ENCODE measurements at regions not wholly inside any gene's neighbourhood (a gene's known extent, or its start where the extent isn't known, plus 50 kb on each side); places are given as distances from the start of the nearest gene placed in this dataset.
"Not testable (repeated sequence)": the region's sequence is repeated elsewhere in the genome, so short reads cannot be mapped to it uniquely, and the experiment has no call there.

GRCh38 chr6:135707426-135707825, 144.1 kb upstream of the PDE7B start:
- no peak for DNase-seq (ENCODE audit: low read depth, low spot score)

DNA sequence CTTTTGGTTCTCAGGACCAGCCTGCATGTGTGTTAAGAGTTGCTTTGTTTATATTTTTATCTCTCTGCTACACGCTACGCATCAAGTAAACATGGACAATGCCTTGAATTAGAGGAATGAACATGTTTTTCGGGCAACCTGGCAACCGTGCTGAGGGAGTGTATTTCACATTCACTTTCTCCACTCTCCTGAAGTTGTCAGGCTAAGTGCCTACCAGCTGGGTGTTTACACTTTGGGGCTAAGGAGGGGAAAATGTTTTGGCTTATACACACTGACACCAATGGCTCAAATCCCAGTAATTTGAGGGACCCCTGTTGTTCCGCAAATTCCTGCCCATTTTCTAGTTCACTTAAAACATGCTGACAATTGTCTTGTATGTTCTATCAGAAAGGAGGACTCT, 141.5 kb upstream of the PDE7B start:
- no peak for DNase-seq (ENCODE audit: low read depth, low spot score)

- DNase-seq (ENCODE audit: low read depth, low spot score) = no peak
Observed at GRCh38 chr6:135722190-135722589, 129.3 kb upstream of the PDE7B start.

GRCh38 chr6:135722679-135723078, 128.8 kb upstream of the PDE7B start:
- DNase-seq (ENCODE audit: low read depth, low spot score) = peak; percentile 86

DNA sequence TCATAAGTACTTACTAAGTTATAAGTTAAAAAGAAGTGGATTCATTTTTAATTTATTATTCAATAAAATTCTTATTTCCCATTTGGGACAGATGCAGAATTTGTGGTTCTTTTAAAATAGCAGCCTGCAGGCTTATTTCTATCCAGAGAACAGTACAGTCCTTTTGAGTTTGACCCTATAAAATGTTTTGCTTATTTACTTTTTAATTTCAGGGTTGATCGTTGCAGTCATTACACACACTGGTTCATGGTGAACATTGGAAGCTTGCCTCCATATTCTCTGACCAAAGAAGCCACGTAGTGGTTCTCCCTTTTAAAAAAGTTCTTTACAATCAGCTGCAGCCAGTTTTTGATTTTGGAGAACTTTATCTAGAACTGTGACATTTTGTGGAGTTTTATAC, 122.9 kb upstream of the PDE7B start:
- no peak for DNase-seq (ENCODE audit: low read depth, low spot score)

GRCh38 chr6:135731116-135731515, 120.4 kb upstream of the PDE7B start:
- DNase-seq (ENCODE audit: low read depth, low spot score) = no peak

- not testable (repeated sequence) for DNase-seq (ENCODE audit: low read depth, low spot score)
Observed at GRCh38 chr6:135736351-135736750, 115.2 kb upstream of the PDE7B start.

GRCh38 chr6:135738636-135739035, 112.9 kb upstream of the PDE7B start:
- DNase-seq (ENCODE audit: low read depth, low spot score) = peak; percentile 17

DNA sequence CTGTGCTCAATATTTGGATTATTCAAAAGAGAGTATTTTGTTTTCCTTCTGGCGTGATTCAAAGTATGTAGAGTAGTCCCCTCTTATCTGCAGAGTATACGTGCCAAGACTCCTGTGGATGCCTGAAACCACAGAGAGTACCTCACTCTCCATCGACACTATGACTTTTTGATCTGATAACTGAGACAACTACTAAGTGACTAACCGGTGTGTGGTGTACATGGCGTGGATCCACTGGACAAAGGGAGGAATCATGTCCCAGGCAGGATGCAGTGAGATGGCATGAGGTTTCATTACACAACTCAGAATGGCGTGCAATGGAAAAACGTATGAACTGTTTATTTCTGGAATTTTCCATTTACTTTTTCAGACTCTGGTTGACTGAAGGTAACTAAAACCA, 112.2 kb upstream of the PDE7B start:
- peak; percentile 87 for DNase-seq (ENCODE audit: low read depth, low spot score)

GRCh38 chr6:135740580-135740979, 110.9 kb upstream of the PDE7B start:
- DNase-seq (ENCODE audit: low read depth, low spot score) = no peak

- no peak for DNase-seq (ENCODE audit: low read depth, low spot score)
Observed at GRCh38 chr6:135743476-135743875, 108.0 kb upstream of the PDE7B start.

DNA sequence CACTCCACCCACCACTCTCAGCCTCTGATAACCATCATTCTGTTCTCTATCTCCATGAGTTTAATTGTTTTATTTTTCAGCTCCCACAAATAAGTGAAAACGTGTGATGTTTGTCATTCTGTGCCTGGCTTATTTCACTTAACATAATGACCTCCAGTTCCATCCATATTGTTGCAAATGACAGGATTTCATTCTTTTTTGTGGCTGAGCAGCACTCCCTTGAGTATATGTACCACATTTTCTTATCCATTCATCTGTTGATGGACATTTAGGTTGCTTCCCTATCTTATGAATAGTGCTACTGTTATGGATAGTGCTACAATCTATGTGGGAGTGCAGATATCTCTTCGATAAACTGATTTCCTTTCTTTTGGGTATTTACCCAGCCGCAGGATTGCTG, 103.3 kb upstream of the PDE7B start:
- no peak for DNase-seq (ENCODE audit: low read depth, low spot score)

DNA sequence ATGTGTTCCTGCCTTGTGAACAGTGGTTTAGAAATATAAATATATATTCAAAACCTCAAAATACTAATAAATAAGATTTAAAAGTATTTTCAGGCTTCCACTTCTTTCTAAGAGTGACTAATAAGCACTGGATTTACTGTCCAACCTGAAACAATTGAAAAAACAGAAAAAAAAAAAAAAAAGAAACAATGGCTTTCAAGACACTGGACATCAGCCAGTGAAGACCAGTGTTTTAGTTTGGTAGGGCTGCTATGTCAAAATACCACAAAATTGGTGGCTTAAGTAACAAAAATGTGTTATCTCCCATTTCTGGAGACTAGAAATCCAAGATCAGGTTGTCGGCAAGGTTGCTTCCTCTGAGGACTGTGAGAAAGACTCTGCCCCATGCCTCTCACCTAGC, 101.4 kb upstream of the PDE7B start:
- no peak for DNase-seq (ENCODE audit: low read depth, low spot score)

DNA sequence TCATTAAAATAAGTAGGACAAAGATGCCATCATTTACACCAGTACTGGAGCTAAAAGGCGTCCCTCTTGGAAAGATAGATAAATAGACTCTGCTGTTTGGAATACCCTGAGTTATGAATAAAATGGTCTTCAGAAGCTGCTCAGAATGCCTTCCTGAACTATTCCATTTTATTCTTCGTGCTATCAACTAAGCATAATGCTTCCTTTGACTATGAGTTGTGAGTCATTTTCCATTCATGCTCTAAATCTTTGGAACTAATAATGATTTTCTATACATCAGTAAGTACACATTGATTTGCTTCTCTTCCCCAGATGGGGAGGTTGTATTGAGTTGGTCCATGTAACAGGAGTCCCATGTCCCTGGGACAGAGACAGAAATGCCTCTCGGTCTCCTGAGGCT, 98.3 kb upstream of the PDE7B start:
- DNase-seq (ENCODE audit: low read depth, low spot score) = peak; percentile 11

DNA sequence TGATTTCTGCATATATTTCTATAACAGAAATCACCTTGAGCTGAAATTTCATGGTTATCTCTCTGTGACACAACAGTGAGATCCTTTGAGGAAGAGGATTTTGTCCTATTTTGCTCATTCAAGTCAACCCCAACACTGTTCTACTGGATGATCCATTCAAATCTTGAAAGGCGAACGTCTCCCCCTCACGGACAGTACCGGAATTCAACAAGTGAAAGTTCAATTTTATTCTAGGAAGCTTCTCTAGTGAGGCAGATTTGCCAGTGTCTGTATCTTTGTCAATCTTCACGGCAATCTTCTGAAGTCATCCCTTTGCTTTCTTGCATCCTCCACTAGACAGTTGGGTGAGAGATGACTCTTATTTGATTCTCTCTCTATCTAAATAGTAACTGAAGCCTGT, 91.7 kb upstream of the PDE7B start:
- DNase-seq (ENCODE audit: low read depth, low spot score) = peak; percentile 18

- DNase-seq (ENCODE audit: low read depth, low spot score) = no peak
Observed at GRCh38 chr6:135774006-135774405, 77.5 kb upstream of the PDE7B start.

GRCh38 chr6:135779213-135779612, 72.3 kb upstream of the PDE7B start:
- no peak for DNase-seq (ENCODE audit: low read depth, low spot score)

- DNase-seq (ENCODE audit: low read depth, low spot score) = no peak
Observed at GRCh38 chr6:135780326-135780725, 71.2 kb upstream of the PDE7B start.

GRCh38 chr6:135782546-135782945, 69.0 kb upstream of the PDE7B start:
- no peak for DNase-seq (ENCODE audit: low read depth, low spot score)

GRCh38 chr6:135784507-135784906, 67.0 kb upstream of the PDE7B start:
- DNase-seq (ENCODE audit: low read depth, low spot score) = no peak

DNA sequence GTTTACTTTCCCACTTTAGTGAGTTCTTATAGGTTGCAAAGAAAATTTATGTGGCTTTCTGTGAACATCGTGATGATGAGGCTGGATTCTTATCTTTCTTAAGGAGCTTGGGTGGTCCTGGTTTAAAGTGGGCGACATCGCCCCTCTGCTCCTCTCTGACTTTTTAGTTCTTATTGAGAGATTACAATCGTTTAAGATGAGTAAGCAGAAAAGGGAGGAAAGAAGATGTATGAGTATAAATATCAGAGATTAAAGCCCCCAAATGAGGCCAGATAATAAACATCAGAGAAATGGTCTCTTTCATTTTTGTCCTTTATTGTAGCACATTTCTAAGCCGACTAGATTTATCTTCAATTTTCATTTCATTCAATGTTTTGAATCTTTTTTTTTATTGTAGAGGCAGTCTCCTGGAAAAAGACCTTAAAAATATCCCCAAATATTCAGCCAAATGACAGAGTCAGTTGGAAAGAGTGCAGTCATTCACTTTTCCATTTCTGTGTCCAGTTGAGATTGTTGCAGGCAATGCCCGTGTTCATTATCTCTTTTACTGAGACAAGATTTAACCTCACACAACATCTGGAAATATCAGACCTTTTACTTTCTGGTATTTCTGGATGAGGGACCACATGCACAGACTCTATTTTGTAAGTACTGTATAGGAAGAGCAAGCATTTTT, 62.0 kb upstream of the PDE7B start:
- no peak for DNase-seq (ENCODE audit: low read depth, low spot score)

- DNase-seq (ENCODE audit: low read depth, low spot score) = no peak
Observed at GRCh38 chr6:135791441-135791840, 60.1 kb upstream of the PDE7B start.

- no peak for DNase-seq (ENCODE audit: low read depth, low spot score)
Observed at GRCh38 chr6:135796643-135797305, 54.7 kb upstream of the PDE7B start.

- no peak for DNase-seq (ENCODE audit: low read depth, low spot score)
Observed at GRCh38 chr6:135797361-135797760, 54.1 kb upstream of the PDE7B start.

All from astrocyte of the hippocampus (primary cell).